GM20000 (cell line): ENCODE measurements at regions not wholly inside any gene's neighbourhood (a gene's known extent, or its start where the extent isn't known, plus 50 kb on each side); places are given as distances from the start of the nearest gene placed in this dataset.

Experiments used
- DNase-seq: peaks from one replicate; pipeline ENCODE4 v3.0.0; 2012; ENCODE audit warnings: low spot score
- TF ChIP-seq, protein P1 (sequence below): IDR thresholded peaks from 2 replicates; pipeline ENCODE4 v1.5.1; 2012; ENCODE audit warnings: mild to moderate bottlenecking, control low read depth; ENCODE audit errors: extremely low read depth, missing control alignments

DNA sequence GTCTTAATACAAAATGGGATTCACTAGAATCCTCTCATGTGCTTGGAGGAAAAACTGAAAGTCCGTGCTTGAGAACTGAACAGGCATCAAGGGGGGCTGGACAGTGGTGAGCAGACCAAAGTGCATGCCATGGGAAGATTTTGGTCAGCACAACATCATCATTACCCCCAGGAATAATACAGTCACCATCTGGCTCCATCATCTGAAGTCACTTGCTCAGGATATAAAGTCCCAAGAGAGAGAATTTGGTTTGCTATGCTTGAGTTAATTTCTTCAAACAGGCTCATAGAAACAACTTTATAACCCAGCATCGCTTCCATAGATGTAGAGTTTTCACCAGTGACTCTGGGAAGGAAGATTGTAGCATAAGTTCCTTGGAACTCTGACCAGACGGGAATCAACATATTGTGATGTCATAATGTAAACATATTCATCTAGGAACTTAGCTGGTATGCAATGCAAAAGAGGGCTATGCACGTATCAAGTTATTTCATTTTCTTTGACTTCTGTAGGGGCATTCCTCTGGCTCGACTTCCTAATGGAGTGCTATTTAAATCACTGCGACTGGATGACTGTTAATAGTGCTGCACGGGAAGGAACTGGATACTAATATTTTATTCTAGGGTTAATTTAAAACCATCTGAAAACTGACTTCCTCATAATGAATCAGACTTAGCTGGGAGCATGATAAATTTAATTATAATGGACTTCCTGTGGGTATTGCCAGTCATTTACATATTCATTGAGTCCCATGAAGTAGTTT, 145.2 kb downstream of the MTRR start:
- DNase-seq: no peak
- TF ChIP-seq, protein P1, sequence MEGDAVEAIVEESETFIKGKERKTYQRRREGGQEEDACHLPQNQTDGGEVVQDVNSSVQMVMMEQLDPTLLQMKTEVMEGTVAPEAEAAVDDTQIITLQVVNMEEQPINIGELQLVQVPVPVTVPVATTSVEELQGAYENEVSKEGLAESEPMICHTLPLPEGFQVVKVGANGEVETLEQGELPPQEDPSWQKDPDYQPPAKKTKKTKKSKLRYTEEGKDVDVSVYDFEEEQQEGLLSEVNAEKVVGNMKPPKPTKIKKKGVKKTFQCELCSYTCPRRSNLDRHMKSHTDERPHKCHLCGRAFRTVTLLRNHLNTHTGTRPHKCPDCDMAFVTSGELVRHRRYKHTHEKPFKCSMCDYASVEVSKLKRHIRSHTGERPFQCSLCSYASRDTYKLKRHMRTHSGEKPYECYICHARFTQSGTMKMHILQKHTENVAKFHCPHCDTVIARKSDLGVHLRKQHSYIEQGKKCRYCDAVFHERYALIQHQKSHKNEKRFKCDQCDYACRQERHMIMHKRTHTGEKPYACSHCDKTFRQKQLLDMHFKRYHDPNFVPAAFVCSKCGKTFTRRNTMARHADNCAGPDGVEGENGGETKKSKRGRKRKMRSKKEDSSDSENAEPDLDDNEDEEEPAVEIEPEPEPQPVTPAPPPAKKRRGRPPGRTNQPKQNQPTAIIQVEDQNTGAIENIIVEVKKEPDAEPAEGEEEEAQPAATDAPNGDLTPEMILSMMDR: no peak

DNA sequence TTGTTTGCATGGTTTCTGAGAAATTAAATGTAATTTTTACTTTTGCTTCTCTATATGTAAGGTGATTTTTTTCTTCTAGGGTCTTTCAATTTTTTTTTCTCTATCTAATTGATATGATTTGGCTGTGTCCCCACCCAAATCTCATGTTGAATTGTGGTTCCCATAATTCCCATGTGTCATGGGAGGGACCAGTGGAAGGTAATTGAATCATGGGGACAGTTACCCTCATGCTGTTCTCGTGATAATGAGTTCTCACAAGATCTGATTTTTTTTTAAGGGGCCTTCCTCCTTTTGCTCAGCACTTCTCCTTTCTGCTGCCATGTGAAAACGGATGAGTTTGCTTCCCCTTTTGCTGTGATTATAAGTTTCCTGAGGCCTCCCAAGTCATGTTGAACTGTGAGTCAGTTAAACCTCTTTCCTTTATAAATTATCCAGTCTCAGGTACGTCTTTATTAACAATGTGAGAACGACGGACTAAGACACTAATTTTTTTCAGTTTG, 150.8 kb downstream of the MTRR start:
- TF ChIP-seq, protein P1: no peak
- DNase-seq: no peak

DNA sequence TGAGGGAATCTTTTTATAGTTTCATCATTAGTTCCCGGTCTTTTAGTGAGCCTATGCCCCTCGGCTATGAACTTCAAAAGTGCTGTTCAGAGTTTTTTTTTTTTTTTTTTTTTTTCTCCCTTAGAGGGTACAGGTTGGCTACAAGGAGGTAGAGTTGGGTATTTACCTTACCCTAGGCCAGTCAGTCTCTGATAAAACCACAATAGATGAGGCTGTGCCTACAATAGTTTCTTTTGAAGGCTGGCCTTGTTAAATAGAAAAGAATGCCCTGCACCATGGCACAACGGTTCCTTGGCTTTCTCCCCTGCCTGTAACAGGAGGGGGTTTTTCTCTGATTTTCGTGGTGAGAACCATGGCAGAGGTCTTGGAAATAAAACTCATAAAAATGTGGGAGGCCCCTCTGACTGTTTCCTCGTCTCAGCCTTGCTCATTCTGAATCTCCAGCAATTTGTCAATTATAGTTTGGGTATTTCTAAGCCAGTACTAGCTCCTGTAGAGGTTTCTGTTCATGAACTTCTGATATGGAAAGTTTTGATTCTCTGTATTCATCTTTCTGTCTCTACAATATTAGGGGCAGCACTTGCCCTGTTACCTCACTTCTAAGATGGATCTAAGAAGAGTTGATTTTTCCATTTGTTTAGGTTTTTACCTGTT, 152.0 kb downstream of the MTRR start:
- DNase-seq: no peak
- TF ChIP-seq, protein P1: no peak

DNA sequence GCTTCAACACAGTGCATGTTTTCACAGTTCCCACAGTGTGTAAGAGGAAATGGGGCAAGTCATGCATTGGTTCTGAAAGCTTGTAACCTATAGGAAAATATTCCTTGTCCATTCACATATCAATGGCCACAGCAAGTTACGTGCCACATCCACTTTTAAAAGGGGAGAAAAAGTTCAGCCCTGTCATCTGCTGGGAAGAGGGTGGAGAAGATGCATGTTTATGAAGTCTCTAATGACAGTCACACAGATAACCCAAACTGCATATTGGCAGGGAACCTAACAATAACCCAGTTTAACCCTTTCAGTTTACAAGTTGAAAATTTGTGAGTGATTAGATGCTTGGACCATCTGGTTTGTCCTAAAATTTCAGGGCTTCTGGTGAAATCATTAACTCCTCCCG, 159.3 kb downstream of the MTRR start:
- no peak for DNase-seq
- TF ChIP-seq, protein P1: no peak

DNA sequence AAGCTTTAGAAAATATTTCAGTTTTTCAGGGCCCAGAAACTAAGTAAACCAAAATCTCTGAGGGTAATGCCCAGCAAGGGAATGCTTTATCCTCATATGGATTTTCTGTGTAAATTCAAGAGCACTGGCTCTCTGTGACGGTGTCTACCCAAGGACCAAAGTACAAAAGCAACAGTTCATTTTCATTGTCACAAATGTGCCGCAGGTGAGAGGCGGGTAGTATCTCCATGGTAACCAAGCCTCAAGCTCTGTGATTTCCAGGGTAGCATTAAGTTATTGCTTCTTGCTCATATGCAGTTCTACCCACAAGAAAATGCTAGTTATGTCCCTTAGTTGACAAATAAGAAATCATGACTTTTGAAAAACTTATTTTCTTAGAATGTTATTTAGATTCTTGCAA, 164.3 kb downstream of the MTRR start:
- TF ChIP-seq, protein P1: no peak
- DNase-seq: no peak

DNA sequence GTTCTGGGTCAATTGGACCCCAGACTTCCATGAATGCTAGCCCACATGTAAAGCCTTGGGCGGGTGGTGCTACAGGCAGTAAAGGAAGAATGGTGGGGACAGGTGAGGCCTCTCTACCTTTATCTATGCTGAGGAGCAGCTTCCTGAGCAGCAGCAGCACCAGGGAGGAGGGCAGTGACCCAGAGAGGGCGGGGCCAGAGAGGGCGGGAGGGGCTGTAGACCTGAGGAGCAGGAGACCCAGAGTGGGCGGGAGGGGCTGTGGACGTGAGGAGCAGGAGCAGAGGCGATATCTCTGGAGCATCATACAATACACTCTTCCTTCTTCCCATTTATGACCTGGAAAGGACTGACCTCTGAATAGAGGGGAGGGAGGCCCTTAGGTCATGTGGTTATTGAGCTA, 165.9 kb downstream of the MTRR start:
- no peak for DNase-seq
- TF ChIP-seq, protein P1: no peak

DNA sequence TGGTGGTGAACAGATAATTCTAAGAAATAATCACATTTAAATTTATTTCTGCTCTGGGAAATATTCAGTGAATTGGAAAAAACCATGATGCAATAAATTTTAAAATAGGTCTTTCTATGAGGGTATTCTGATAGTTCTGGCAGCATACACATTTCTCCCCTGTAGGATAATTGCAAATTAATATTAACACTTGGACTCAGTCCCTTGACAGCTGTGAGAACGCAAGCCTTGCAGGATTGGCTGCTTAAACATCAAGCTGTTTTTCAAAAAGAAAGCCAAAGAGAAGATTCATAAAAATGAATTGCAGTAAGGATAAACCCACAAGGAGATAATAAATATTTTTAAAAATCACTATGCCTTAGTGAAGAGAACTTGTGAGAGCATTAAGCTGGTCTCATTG, 180.0 kb downstream of the MTRR start:
- no peak for DNase-seq

More for the DNA sequence above, 180.0 kb downstream of the MTRR start:
- TF ChIP-seq, protein P1: no peak
